GM13977 (cell line): ENCODE measurements at regions not wholly inside any gene's neighbourhood (a gene's known extent, or its start where the extent isn't known, plus 50 kb on each side); places are given as distances from the start of the nearest gene placed in this dataset.

Experiments
- DNase-seq: peaks from one replicate; pipeline ENCODE4 v3.0.0; 2012; ENCODE audit warnings: low spot score
- CTCF ChIP-seq: IDR thresholded peaks from 2 replicates; pipeline ENCODE4 v1.5.1; 2012; ENCODE audit warnings: mild to moderate bottlenecking, control low read depth; ENCODE audit not compliant: insufficient read depth; ENCODE audit errors: extremely low read depth, missing control alignments
- in situ Hi-C: fragments of 300-500 bp; cut with MboI; formaldehyde crosslinking; loops from one replicate; pipeline ENCODE4 v1.12.0; 2022; ENCODE audit warnings: low sequenced_read_pairs, low pct_unique_long_range_greater_than_20kb, mixed read lengths, inconsistent platforms; ENCODE audit not compliant: unreplicated experiment

- in situ Hi-C loops: no loop called here
- peak; percentile 41 for DNase-seq
- TF ChIP-seq CTCF: peak; percentile 66
Observed at GRCh38 chr3:34260271-34261000, 462.0 kb downstream of the PDCD6IP start.

- TF ChIP-seq CTCF: no peak
- in situ Hi-C loops: no loop called here
- DNase-seq: no peak
Observed at GRCh38 chr3:34261001-34261385, 462.6 kb downstream of the PDCD6IP start.

GRCh38 chr3:34263101-34263621 is 464.7 kb downstream of the PDCD6IP start:
- in situ Hi-C loops: no loop called here
- TF ChIP-seq CTCF: no peak
- no peak for DNase-seq

GRCh38 chr3:34264337-34265041 is 466.1 kb downstream of the PDCD6IP start:
- DNase-seq: no peak
- no peak for TF ChIP-seq CTCF
- in situ Hi-C loops: no loop called here

GRCh38 chr3:34267088-34267487 is 468.7 kb downstream of the PDCD6IP start:
- no peak for TF ChIP-seq CTCF
- in situ Hi-C loops: no loop called here
- DNase-seq: no peak

- in situ Hi-C loops: no loop called here
- TF ChIP-seq CTCF: no peak
- no peak for DNase-seq
Observed at GRCh38 chr3:34268032-34268709, 469.7 kb downstream of the PDCD6IP start.
